Body of pancreas (tissue), 4 donors: ENCODE measurements at regions not wholly inside any gene's neighbourhood (a gene's known extent, or its start where the extent isn't known, plus 50 kb on each side); places are given as distances from the start of the nearest gene placed in this dataset.

Source experiments
- CTCF ChIP-seq, 7 experiments: fragments of 450-650 bp in 4 of 7; fragments of 200-600 bp in 3 of 7; sonication (generic) in 3 of 7; IDR thresholded peaks; one replicate each; pipeline ENCODE4 v1.5.1; 2016 to 2019; ENCODE audit warnings: antibody characterized with exemption in 7 of 7
- POLR2A ChIP-seq, 3 donors: fragments of 450-650 bp; IDR thresholded peaks; one replicate each; pipeline ENCODE4 v1.6.1; 2016; ENCODE audit warnings: antibody characterized with exemption in 3 of 3, mild to moderate bottlenecking in 2 of 3

GRCh38 chr17:77271411-77271810 is 130.6 kb downstream of the SEC14L1 start:
- TF ChIP-seq CTCF (IDR thresholded peaks at IDR 0.05) (no peak), POLR2A (IDR thresholded peaks at IDR 0.05) (no peak)
